ENCODE measurements at regions not wholly inside any gene's neighbourhood (a gene's known extent, or its start where the extent isn't known, plus 50 kb on each side); places are given as distances from the start of the nearest gene placed in this dataset.

DNA sequence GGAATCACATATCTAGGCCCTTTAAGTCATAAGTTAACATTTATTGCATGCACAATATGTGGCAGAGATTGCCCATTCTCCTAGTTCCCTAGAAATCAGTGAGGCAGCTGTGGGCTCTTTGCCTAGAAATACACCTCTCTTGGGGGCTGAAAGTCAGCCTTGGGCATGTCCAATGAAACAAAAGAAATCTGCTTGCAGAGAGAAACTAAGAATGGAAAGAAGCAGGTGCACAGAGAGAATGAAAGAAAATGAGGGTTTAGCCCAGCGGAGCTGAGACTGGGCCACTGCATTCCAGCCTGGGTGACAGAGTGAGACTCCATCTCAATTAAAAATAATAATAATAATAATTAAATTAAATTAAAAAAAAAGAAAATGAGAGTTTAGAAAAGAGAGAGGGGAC lies 57.3 kb upstream of the DAB2 start:
- no peak for DNase-seq (ENCODE audit: low read depth in 2 of 2)

DNA sequence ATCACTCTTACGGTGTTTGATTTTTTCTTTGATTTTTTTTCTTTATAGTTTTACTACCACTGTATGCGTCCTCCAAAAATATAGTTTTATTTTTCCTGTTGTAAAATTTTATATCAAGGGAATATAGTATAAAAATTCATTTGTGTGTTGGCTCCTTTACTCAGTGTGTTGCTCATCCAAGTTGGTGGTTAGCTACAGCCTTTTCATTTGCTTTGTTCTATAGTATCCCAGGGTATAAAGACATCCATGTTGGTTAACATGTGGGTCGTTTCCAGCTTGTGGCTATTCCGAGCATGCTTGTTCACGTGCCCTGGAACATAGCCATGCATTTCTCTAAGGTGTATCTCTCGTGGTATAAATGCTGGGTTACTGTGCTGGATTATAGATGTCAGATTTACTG lies 54.8 kb upstream of the DAB2 start:
- DNase-seq (ENCODE audit: low read depth in 2 of 2), result no peak

DNA sequence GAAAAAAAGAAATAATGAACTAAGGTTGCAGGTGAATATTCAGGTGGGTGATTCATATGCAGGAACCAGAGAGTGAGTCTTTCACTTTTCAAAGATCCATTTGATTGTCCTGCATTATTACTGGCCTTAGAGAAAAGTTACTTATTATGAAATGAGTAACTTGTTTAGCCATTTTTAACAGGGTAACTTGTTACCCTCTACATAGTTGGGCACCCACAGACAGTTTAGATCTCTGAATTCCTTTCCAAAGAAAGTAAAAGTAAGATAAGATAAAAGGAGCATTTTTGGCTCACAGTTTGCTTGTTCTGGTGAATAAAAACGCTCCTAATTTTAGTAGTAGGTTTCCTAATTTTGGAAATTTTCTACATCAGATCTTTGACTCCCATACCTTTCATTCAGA lies 54.1 kb upstream of the DAB2 start:
- no peak for DNase-seq (ENCODE audit: low read depth in 2 of 2)

DNA sequence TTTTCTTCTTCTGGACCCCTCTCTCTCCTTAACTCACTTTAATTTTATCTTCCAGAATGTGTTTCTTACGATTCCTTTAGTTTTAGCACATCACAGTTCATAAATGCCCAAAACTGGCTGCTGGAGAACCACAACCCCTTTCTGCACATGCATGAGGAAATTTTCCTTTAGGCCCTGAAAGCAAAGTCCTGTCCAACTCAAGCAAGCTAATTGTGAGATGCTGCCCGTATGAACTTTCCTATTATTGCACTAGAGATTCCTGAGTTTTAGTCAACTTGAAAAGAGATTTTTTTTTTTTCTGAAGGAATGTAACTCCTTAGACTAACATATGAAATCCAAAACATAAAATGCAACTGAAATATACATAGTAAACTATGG lies 52.1 kb upstream of the DAB2 start:
- DNase-seq (ENCODE audit: low read depth in 2 of 2), result no peak

DNA sequence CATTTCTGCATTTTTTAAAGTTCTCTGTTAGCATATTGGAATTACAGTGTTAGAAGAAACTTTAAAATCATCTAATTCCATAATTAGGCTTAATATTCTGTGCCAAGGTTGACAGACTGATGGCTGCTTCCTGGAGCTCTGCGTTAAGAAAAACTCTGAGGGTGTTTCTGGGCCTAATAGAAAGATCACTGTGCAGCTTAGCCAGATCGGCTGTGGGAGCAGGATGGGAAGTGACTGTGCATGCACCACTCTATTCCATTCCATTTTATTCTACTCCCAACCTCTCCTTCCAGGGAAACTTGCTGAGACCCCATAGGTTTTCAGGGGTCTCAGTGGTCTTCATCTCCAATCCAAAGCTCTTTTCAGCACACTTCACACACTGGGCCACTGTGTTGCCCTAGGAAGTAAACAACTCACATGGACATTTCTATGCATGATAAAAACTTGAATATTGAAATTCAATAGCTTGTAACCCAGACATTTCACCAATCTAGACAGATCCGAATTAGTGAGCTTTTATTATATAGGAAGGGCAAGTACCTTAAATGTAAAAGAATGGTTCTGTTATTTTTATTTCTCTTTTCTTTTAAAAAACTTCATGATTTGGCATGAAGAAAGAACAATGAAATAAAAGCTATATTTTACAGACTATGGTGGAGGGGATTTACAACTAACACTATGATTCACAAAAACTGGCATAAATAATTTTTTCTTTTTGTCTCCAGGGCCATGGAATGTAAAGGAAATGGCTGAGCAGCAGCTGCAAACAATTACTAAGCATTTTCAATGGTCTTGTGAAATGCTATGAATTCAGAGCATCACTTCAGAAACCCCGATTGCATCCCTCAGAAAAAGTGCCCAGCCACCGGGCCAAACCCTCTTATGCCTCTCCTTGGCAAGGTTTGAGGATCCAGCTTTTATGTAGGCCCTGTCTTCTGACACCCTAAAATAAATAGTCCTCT lies 51.4 kb upstream of the DAB2 start:
- DNase-seq (ENCODE audit: low read depth in 2 of 2), result no peak

DNA sequence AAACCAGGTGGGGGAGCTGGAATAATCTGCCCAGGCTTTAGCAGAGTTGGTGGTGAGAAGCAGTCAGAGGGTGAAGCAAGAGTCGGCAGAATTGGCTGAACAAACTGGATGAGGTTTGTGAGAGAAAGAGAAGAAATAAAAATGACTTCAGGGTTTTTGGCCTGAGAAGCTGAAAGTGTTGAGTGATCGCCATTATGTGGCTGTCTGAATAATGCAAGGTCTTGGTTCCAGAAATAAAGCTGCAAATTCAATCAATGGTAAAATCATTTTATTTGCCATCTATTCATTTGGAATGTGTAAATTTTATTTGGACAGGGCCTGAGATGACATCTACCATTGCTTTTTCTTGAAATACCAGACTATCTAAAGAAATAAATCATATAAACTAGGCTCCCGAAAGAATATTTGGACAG lies 50.4 kb upstream of the DAB2 start:
- DNase-seq (ENCODE audit: low read depth in 2 of 2), result no peak
